HEK293 (cell line): ENCODE measurements at regions not wholly inside any gene's neighbourhood (a gene's known extent, or its start where the extent isn't known, plus 50 kb on each side); places are given as distances from the start of the nearest gene placed in this dataset.

Experiments used
- CTCF ChIA-PET: fragments of 350-600 bp; formaldehyde crosslinking; extraction: SDS; loops from one replicate; lab custom pipeline; 2021; ENCODE audit warnings: antibody characterized with exemption; lab: Yijun Ruan, JAX
- POLR2A ChIA-PET: fragments of 300-600 bp; formaldehyde crosslinking; extraction: SDS; loops from one replicate; lab custom pipeline; 2020; ENCODE audit warnings: antibody characterized with exemption, inconsistent platforms; lab: Yijun Ruan, JAX
- H3K27ac ChIP-seq: fragments of 200-500 bp; sonication (Bioruptor generic); 2 replicates; pipeline ENCODE4 v1.5.1; 2014; ENCODE audit warnings: low read depth, low read length, control low read depth, inconsistent platforms; ENCODE audit errors: extremely low read depth
- H3K36me3 ChIP-seq, 2 experiments: fragments of 200-500 bp in 1 of 2; sonication (Bioruptor generic) in 1 of 2; 1 replicate in 1 of 2; 2 replicates in 1 of 2; pipeline ENCODE4 v1.5.1; 2014 to 2017; ENCODE audit warnings: inconsistent platforms in 2 of 2, low read length in 2 of 2; ENCODE audit not compliant: control insufficient read depth in 2 of 2, insufficient read depth in 1 of 2
- H3K4me1 ChIP-seq: fragments of 200-500 bp; sonication (Bioruptor generic); 2 replicates; pipeline ENCODE4 v1.5.1; 2014; ENCODE audit warnings: mild to moderate bottlenecking, low read length, inconsistent platforms; ENCODE audit not compliant: control insufficient read depth, insufficient read depth
- H3K4me3 ChIP-seq: 2 replicates; pipeline ENCODE4 v1.5.1; 2011; ENCODE audit warnings: low read depth, mild to moderate bottlenecking, control low read depth, low read length, moderate library complexity
- H3K9me3 ChIP-seq: fragments of 200-500 bp; sonication (Bioruptor generic); 2 replicates; pipeline ENCODE4 v1.5.1; 2014; ENCODE audit warnings: low read depth, low read length, inconsistent platforms; ENCODE audit not compliant: control insufficient read depth, insufficient read depth
- HOXD13 ChIP-seq: sonication (generic); formaldehyde crosslinking; IDR thresholded peaks from 2 replicates; pipeline ENCODE4 v1.8.0; 2022; ENCODE audit warnings: missing genetic modification reagents, borderline replicate concordance
- OSR2 ChIP-seq: fragments of 450-650 bp; formaldehyde crosslinking; IDR thresholded peaks from 2 replicates; pipeline ENCODE4 v1.5.1; 2016; ENCODE audit warnings: missing biosample characterization, missing genetic modification characterization
- YY2 ChIP-seq: fragments of 450-650 bp; formaldehyde crosslinking; IDR thresholded peaks from 2 replicates; pipeline ENCODE4 v1.5.1; 2016; ENCODE audit warnings: missing biosample characterization, missing genetic modification characterization
- ZNF302 ChIP-seq: fragments of 450-650 bp; formaldehyde crosslinking; IDR thresholded peaks from 2 replicates; pipeline ENCODE4 v1.5.1; 2016; ENCODE audit warnings: missing biosample characterization, missing genetic modification characterization, low read depth
- ZNF571 ChIP-seq: fragments of 450-650 bp; formaldehyde crosslinking; IDR thresholded peaks from 2 replicates; pipeline ENCODE4 v1.5.0; 2017; ENCODE audit warnings: missing biosample characterization, missing genetic modification characterization
- ZNF596 ChIP-seq: fragments of 450-650 bp; IDR thresholded peaks from 2 replicates; pipeline ENCODE4 v1.5.0; 2018; ENCODE audit warnings: missing biosample characterization, mild to moderate bottlenecking, missing genetic modification characterization, moderate library complexity
- ZNF610 ChIP-seq: fragments of 450-650 bp; formaldehyde crosslinking; IDR thresholded peaks from 2 replicates; pipeline ENCODE4 v1.5.1; 2016; ENCODE audit warnings: missing biosample characterization, missing genetic modification characterization, borderline replicate concordance
- ZNF792 ChIP-seq: fragments of 450-650 bp; formaldehyde crosslinking; IDR thresholded peaks from 2 replicates; pipeline ENCODE4 v1.5.1; 2016; ENCODE audit warnings: missing biosample characterization, missing genetic modification characterization
- ZSCAN30 ChIP-seq: fragments of 450-650 bp; IDR thresholded peaks from 2 replicates; pipeline ENCODE4 v1.5.1; 2018; ENCODE audit warnings: missing biosample characterization, mild to moderate bottlenecking, missing genetic modification characterization, moderate library complexity
- TF ChIP-seq, protein P1 (sequence below): fragments of 450-650 bp; formaldehyde crosslinking; IDR thresholded peaks from 2 replicates; pipeline ENCODE4 v1.5.1; 2016; ENCODE audit warnings: missing biosample characterization, missing genetic modification characterization, low read depth
- TF ChIP-seq, protein P2 (sequence below): fragments of 450-650 bp; formaldehyde crosslinking; IDR thresholded peaks from 2 replicates; pipeline ENCODE4 v1.5.1; 2016; ENCODE audit warnings: missing biosample characterization, missing genetic modification characterization, borderline replicate concordance
- TF ChIP-seq, protein P3 (sequence below): fragments of 450-650 bp; formaldehyde crosslinking; IDR thresholded peaks from 2 replicates; pipeline ENCODE4 v1.5.1; 2016; ENCODE audit warnings: missing biosample characterization, missing genetic modification characterization
- TF ChIP-seq, protein P4 (sequence below): fragments of 450-650 bp; formaldehyde crosslinking; conservative IDR thresholded peaks from 2 replicates; pipeline ENCODE4 v1.5.1; 2016; ENCODE audit warnings: low read depth, missing biosample characterization, missing genetic modification characterization
- TF ChIP-seq, protein P5 (sequence below): fragments of 450-650 bp; formaldehyde crosslinking; IDR thresholded peaks from 2 replicates; pipeline ENCODE4 v1.5.1; 2017; ENCODE audit warnings: missing biosample characterization, missing genetic modification characterization

DNA sequence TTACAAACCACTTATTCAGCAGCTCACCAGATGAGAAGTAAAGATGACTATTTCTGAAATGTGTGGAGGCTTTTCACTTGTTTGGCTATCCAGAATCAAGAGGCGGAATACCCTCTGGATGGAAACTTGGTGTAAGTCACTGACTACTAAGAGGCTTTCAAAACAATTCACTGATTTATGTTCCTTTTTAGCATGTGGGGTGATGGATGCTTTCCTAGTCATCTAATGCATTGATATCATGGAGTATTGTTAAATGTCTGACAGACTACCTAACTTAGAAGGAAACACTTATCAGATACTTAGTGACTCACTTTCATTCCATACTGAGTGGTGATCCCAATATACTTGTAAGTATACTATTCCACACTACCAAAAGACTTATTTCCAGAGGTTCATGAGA, 141.4 kb downstream of the PLK2 start:
- H3K9me3 ChIP-seq = no peaks in the 10 kb centered on the region
- H3K4me3 ChIP-seq = no peak overlapping the region
- TF ChIP-seq ZNF610 (tag by site-specific recombination) = no peak
- TF ChIP-seq, protein P1, sequence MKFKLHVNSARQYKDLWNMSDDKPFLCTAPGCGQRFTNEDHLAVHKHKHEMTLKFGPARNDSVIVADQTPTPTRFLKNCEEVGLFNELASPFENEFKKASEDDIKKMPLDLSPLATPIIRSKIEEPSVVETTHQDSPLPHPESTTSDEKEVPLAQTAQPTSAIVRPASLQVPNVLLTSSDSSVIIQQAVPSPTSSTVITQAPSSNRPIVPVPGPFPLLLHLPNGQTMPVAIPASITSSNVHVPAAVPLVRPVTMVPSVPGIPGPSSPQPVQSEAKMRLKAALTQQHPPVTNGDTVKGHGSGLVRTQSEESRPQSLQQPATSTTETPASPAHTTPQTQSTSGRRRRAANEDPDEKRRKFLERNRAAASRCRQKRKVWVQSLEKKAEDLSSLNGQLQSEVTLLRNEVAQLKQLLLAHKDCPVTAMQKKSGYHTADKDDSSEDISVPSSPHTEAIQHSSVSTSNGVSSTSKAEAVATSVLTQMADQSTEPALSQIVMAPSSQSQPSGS (tag by site-specific recombination) = no peak
- no peak overlapping the region for H3K27ac ChIP-seq
- CTCF ChIA-PET = no interaction called here
- no peaks in the 10 kb centered on the region for H3K36me3 ChIP-seq
- POLR2A ChIA-PET = no interaction called here
- H3K4me1 ChIP-seq = no peaks in the 10 kb centered on the region

DNA sequence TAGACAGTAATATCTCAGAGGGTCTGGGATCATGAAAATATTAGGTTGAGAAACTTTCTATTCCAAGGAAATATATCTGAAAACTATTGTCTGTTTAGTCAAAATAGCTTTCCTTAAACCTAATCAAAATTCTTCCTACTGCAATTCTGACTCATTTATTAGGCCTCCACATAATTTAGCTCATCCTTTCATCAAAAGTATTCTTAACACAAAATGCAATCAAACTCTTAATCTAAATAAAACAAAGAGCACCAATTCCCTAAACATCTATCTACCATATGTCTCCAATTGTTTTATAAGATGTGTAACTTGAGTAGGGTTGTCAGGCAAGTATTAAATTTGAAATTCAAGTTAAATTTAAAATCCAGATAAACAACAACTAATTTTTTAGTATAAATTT, 142.1 kb downstream of the PLK2 start:
- no peaks in the 10 kb centered on the region for H3K9me3 ChIP-seq
- no peak overlapping the region for H3K4me3 ChIP-seq
- POLR2A ChIA-PET = no interaction called here
- H3K4me1 ChIP-seq = no peaks in the 10 kb centered on the region
- TF ChIP-seq YY2 (tag by site-specific recombination) = no peak
- no peak for TF ChIP-seq ZNF596 (tag by site-specific recombination)
- TF ChIP-seq, protein P2, sequence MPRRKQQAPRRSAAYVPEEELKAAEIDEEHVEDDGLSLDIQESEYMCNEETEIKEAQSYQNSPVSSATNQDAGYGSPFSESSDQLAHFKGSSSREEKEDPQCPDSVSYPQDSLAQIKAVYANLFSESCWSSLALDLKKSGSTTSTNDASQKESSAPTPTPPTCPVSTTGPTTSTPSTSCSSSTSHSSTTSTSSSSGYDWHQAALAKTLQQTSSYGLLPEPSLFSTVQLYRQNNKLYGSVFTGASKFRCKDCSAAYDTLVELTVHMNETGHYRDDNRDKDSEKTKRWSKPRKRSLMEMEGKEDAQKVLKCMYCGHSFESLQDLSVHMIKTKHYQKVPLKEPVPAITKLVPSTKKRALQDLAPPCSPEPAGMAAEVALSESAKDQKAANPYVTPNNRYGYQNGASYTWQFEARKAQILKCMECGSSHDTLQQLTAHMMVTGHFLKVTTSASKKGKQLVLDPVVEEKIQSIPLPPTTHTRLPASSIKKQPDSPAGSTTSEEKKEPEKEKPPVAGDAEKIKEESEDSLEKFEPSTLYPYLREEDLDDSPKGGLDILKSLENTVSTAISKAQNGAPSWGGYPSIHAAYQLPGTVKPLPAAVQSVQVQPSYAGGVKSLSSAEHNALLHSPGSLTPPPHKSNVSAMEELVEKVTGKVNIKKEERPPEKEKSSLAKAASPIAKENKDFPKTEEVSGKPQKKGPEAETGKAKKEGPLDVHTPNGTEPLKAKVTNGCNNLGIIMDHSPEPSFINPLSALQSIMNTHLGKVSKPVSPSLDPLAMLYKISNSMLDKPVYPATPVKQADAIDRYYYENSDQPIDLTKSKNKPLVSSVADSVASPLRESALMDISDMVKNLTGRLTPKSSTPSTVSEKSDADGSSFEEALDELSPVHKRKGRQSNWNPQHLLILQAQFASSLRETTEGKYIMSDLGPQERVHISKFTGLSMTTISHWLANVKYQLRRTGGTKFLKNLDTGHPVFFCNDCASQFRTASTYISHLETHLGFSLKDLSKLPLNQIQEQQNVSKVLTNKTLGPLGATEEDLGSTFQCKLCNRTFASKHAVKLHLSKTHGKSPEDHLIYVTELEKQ (tag by site-specific recombination) = no peak
- TF ChIP-seq, protein P3, sequence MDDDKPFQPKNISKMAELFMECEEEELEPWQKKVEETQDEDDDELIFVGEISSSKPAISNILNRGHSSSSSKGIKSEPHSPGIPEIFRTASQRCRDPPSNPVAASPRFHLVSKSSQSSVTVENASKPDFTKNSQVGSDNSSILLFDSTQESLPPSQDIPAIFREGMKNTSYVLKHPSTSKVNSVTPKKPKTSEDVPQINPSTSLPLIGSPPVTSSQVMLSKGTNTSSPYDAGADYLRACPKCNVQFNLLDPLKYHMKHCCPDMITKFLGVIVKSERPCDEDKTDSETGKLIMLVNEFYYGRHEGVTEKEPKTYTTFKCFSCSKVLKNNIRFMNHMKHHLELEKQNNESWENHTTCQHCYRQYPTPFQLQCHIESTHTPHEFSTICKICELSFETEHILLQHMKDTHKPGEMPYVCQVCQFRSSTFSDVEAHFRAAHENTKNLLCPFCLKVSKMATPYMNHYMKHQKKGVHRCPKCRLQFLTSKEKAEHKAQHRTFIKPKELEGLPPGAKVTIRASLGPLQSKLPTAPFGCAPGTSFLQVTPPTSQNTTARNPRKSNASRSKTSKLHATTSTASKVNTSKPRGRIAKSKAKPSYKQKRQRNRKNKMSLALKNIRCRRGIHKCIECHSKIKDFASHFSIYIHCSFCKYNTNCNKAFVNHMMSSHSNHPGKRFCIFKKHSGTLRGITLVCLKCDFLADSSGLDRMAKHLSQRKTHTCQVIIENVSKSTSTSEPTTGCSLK (tag by site-specific recombination) = no peak
- no peak for TF ChIP-seq ZNF610 (tag by site-specific recombination)
- no peak for TF ChIP-seq OSR2
- TF ChIP-seq, protein P4, sequence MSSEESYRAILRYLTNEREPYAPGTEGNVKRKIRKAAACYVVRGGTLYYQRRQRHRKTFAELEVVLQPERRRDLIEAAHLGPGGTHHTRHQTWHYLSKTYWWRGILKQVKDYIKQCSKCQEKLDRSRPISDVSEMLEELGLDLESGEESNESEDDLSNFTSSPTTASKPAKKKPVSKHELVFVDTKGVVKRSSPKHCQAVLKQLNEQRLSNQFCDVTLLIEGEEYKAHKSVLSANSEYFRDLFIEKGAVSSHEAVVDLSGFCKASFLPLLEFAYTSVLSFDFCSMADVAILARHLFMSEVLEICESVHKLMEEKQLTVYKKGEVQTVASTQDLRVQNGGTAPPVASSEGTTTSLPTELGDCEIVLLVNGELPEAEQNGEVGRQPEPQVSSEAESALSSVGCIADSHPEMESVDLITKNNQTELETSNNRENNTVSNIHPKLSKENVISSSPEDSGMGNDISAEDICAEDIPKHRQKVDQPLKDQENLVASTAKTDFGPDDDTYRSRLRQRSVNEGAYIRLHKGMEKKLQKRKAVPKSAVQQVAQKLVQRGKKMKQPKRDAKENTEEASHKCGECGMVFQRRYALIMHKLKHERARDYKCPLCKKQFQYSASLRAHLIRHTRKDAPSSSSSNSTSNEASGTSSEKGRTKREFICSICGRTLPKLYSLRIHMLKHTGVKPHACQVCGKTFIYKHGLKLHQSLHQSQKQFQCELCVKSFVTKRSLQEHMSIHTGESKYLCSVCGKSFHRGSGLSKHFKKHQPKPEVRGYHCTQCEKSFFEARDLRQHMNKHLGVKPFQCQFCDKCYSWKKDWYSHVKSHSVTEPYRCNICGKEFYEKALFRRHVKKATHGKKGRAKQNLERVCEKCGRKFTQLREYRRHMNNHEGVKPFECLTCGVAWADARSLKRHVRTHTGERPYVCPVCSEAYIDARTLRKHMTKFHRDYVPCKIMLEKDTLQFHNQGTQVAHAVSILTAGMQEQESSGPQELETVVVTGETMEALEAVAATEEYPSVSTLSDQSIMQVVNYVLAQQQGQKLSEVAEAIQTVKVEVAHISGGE (tag by site-specific recombination) = no peak
- TF ChIP-seq, protein P5, sequence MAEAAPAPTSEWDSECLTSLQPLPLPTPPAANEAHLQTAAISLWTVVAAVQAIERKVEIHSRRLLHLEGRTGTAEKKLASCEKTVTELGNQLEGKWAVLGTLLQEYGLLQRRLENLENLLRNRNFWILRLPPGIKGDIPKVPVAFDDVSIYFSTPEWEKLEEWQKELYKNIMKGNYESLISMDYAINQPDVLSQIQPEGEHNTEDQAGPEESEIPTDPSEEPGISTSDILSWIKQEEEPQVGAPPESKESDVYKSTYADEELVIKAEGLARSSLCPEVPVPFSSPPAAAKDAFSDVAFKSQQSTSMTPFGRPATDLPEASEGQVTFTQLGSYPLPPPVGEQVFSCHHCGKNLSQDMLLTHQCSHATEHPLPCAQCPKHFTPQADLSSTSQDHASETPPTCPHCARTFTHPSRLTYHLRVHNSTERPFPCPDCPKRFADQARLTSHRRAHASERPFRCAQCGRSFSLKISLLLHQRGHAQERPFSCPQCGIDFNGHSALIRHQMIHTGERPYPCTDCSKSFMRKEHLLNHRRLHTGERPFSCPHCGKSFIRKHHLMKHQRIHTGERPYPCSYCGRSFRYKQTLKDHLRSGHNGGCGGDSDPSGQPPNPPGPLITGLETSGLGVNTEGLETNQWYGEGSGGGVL (tag by site-specific recombination) = no peak
- TF ChIP-seq ZNF571 (tag by site-specific recombination) = no peak
- TF ChIP-seq HOXD13 (CRISPR knock-in tag) = no peak
- no peak for TF ChIP-seq ZNF792 (tag by site-specific recombination)
- no peak for TF ChIP-seq ZNF302
- no peak for TF ChIP-seq ZSCAN30 (tag by site-specific recombination)
- CTCF ChIA-PET = no interaction called here
- H3K36me3 ChIP-seq = no peaks in the 10 kb centered on the region
- no peak overlapping the region for H3K27ac ChIP-seq
